ENCODE measurements at regions not wholly inside any gene's neighbourhood (a gene's known extent, or its start where the extent isn't known, plus 50 kb on each side); places are given as distances from the start of the nearest gene placed in this dataset.

DNA sequence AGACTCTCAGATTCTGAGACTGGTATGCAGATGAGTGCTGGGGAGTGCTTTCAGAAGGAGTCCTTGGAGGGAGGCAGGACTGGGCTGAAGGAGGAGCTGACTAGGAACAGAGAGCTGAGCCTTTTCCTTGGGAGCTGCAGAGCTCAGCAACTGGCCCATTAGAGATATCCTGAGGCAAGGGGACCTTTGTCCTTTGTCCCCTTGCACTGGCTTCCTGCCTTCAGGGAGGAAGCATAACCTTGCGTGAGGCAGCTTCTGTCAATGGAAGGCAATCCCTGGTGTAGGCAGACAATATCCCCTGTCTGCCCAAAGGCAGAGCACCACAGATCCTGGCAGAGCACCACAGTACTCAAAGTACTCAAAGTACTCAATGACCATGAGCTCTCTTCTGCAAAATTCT is 375.3 kb downstream of the HRH4 start:
- Histone ChIP-seq H3K4me3 (ENCODE audit: low read length in 2 of 2) (no peak overlapping the region), H3K27me3 (ENCODE audit: control insufficient read depth in 3 of 3, insufficient read depth in 3 of 3, low read depth in 1 of 3, low read length in 3 of 3) (no peaks in the 10 kb centered on the region), H3K18ac (ENCODE audit: low read length) (no peak overlapping the region), H2AK5ac (ENCODE audit: low read depth, low read length) (no peak overlapping the region), H4K91ac (ENCODE audit: low read depth, low read length, poor library complexity) (no peak overlapping the region), H3K4me2 (ENCODE audit: insufficient read depth, low read length, poor library complexity, severe bottlenecking) (no peak overlapping the region), H3K23ac (ENCODE audit: low read depth, low read length, poor library complexity) (no peak overlapping the region), H3K79me1 (ENCODE audit: low read depth, low read length) (no peaks in the 10 kb centered on the region), H3K4me1 (ENCODE audit: control insufficient read depth in 2 of 2, insufficient read depth in 1 of 2, low read depth in 1 of 2, low read length in 2 of 2) (peaks cover 10 to 18% of the 10 kb centered on the region in 2 donors), H2BK5ac (ENCODE audit: low read length) (no peak overlapping the region), H3K9me3 (replicated peaks in 1 of 2; ENCODE audit: control insufficient read depth in 2 of 2, insufficient read depth in 1 of 2, low read depth in 1 of 2, low read length in 2 of 2) (no peaks in the 10 kb centered on the region), H3K27ac (replicated peaks; ENCODE audit: low read length) (no peak overlapping the region), H2BK120ac (ENCODE audit: low read depth, low read length) (no peak overlapping the region), H4K8ac (ENCODE audit: low read depth, low read length) (no peak overlapping the region), H2BK12ac (ENCODE audit: low read length) (no peak overlapping the region), H3K14ac (ENCODE audit: low read length) (no peak overlapping the region), H2BK15ac (ENCODE audit: low read length) (no peak overlapping the region), H3K4ac (ENCODE audit: low read length) (no peak overlapping the region), H3K9ac (ENCODE audit: low read depth, low read length, poor library complexity) (no peak overlapping the region), H2AFZ (ENCODE audit: low read length) (no peak overlapping the region), H3K36me3 (replicated peaks in 1 of 2; ENCODE audit: control insufficient read depth in 2 of 2, insufficient read depth in 2 of 2, low read length in 2 of 2) (no peaks in the 10 kb centered on the region)
- WGBS, 2 donors (ENCODE audit: extremely low coverage in 2 of 2, insufficient read length in 2 of 2, insufficient replicate concordance in 1 of 2): no CpG with 5 or more reads among the region's 1 CpG
- DNase-seq (ENCODE audit: low spot score): no peak

DNA sequence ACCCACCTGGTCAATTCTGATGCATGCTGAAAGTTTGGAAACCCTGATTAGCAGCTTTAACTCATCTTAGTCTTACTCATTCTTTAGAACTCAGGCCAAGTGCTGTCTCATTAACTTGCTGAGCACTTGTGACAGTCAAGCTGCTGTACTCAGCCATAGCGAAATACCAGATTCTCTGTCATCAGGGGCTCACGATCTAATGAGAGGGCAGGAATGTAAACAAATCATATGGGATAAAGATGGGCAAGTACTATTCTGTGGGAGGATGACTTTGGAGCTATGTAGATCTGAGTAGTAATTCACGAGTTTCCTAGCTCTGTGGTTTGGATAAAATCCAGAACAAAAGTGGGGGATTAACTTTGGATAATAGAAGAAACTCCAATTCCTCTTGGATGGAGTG is 376.6 kb downstream of the HRH4 start:
- Histone ChIP-seq H3K4me3 (ENCODE audit: low read length in 2 of 2) (no peak overlapping the region), H3K23ac (ENCODE audit: low read depth, low read length, poor library complexity) (no peak overlapping the region), H3K18ac (ENCODE audit: low read length) (no peak overlapping the region), H2BK5ac (ENCODE audit: low read length) (no peak overlapping the region), H3K4me2 (ENCODE audit: insufficient read depth, low read length, poor library complexity, severe bottlenecking) (no peak overlapping the region), H3K27me3 (ENCODE audit: control insufficient read depth in 3 of 3, insufficient read depth in 3 of 3, low read depth in 1 of 3, low read length in 3 of 3) (no peaks in the 10 kb centered on the region), H2AK5ac (ENCODE audit: low read depth, low read length) (no peak overlapping the region), H2AFZ (ENCODE audit: low read length) (peak overlapping the region; percentile 2), H3K79me1 (ENCODE audit: low read depth, low read length) (no peaks in the 10 kb centered on the region), H3K4me1 (ENCODE audit: control insufficient read depth in 2 of 2, insufficient read depth in 1 of 2, low read depth in 1 of 2, low read length in 2 of 2) (peaks cover 7 to 15% of the 10 kb centered on the region in 2 donors), H3K36me3 (replicated peaks in 1 of 2; ENCODE audit: control insufficient read depth in 2 of 2, insufficient read depth in 2 of 2, low read length in 2 of 2) (no peaks in the 10 kb centered on the region), H4K8ac (ENCODE audit: low read depth, low read length) (no peak overlapping the region), H3K27ac (replicated peaks; ENCODE audit: low read length) (no peak overlapping the region), H4K91ac (ENCODE audit: low read depth, low read length, poor library complexity) (no peak overlapping the region), H3K9me3 (replicated peaks in 1 of 2; ENCODE audit: control insufficient read depth in 2 of 2, insufficient read depth in 1 of 2, low read depth in 1 of 2, low read length in 2 of 2) (no peaks in the 10 kb centered on the region), H3K4ac (ENCODE audit: low read length) (no peak overlapping the region), H2BK15ac (ENCODE audit: low read length) (no peak overlapping the region), H3K9ac (ENCODE audit: low read depth, low read length, poor library complexity) (no peak overlapping the region), H2BK12ac (ENCODE audit: low read length) (no peak overlapping the region), H3K14ac (ENCODE audit: low read length) (no peak overlapping the region), H2BK120ac (ENCODE audit: low read depth, low read length) (no peak overlapping the region)
- DNase-seq (ENCODE audit: low spot score): no peak
- no CpG with 5 or more reads among the region's 3 CpGs for WGBS, 2 donors (ENCODE audit: extremely low coverage in 2 of 2, insufficient read length in 2 of 2, insufficient replicate concordance in 1 of 2)

DNA sequence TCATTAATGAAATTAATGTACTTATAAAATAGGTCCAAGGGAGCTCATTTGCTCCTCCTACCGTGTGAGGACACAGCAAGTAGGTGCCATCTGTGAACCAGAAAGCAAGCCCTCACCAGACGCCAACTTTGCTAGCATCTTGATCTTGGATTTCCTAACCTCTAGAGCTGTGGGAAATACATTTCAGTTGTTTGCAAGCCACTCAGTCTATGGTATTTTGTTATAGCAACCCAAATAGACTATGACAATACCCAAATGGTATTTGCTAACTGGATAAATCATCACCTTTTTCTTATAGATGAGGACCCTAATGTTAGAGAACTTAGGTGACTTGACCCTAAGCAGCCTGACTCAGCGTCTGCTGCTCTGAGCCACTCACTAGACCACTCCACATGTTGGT is 379.6 kb downstream of the HRH4 start:
- DNase-seq (ENCODE audit: low spot score): no peak
- Histone ChIP-seq H3K9me3 (replicated peaks in 1 of 2; ENCODE audit: control insufficient read depth in 2 of 2, insufficient read depth in 1 of 2, low read depth in 1 of 2, low read length in 2 of 2) (no peaks in the 10 kb centered on the region), H3K27me3 (ENCODE audit: control insufficient read depth in 3 of 3, insufficient read depth in 3 of 3, low read depth in 1 of 3, low read length in 3 of 3) (no peaks in the 10 kb centered on the region), H2AK5ac (ENCODE audit: low read depth, low read length) (no peak overlapping the region), H2BK120ac (ENCODE audit: low read depth, low read length) (no peak overlapping the region), H3K9ac (ENCODE audit: low read depth, low read length, poor library complexity) (no peak overlapping the region), H3K4ac (ENCODE audit: low read length) (no peak overlapping the region), H3K4me2 (ENCODE audit: insufficient read depth, low read length, poor library complexity, severe bottlenecking) (no peak overlapping the region), H3K4me3 (ENCODE audit: low read length in 2 of 2) (no peak overlapping the region), H3K36me3 (replicated peaks in 1 of 2; ENCODE audit: control insufficient read depth in 2 of 2, insufficient read depth in 2 of 2, low read length in 2 of 2) (no peaks in the 10 kb centered on the region), H4K8ac (ENCODE audit: low read depth, low read length) (no peak overlapping the region), H3K4me1 (ENCODE audit: control insufficient read depth in 2 of 2, insufficient read depth in 1 of 2, low read depth in 1 of 2, low read length in 2 of 2) (peaks cover 7 to 9% of the 10 kb centered on the region in 2 donors), H3K14ac (ENCODE audit: low read length) (no peak overlapping the region), H3K23ac (ENCODE audit: low read depth, low read length, poor library complexity) (no peak overlapping the region), H3K79me1 (ENCODE audit: low read depth, low read length) (no peaks in the 10 kb centered on the region), H2BK12ac (ENCODE audit: low read length) (no peak overlapping the region), H2AFZ (ENCODE audit: low read length) (peak overlapping the region; percentile 13), H4K91ac (ENCODE audit: low read depth, low read length, poor library complexity) (no peak overlapping the region), H2BK15ac (ENCODE audit: low read length) (no peak overlapping the region), H3K27ac (replicated peaks; ENCODE audit: low read length) (no peak overlapping the region), H3K18ac (ENCODE audit: low read length) (no peak overlapping the region), H2BK5ac (ENCODE audit: low read length) (no peak overlapping the region)
- no CpG with 5 or more reads among the region's 3 CpGs for WGBS, 2 donors (ENCODE audit: extremely low coverage in 2 of 2, insufficient read length in 2 of 2, insufficient replicate concordance in 1 of 2)

DNA sequence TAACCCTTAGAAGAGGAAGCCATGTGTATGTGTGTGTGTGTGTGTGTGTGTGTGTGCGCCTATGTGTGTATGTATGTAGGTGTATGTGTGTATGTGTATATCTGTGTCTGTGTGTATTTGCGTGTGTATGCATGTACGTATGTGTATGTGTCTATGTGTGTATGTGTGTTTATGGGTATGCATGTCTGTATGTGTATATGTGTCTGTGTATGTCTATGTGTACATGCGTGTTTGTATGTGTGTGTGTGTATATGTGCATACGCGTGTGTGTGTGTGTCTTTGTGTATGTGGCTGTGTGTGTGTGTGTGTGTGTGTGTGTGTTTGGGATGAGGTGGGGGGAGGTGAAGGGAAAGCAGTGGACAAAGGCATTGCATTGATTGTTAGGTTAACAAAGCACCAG is 380.2 kb downstream of the HRH4 start:
- no peak overlapping the region for H2BK12ac ChIP-seq (ENCODE audit: low read length)
- H2AFZ ChIP-seq (ENCODE audit: low read length): no peak overlapping the region
- no peak overlapping the region for H3K18ac ChIP-seq (ENCODE audit: low read length)
- H3K4me3 ChIP-seq (ENCODE audit: low read length in 2 of 2): no peak overlapping the region
- H3K4ac ChIP-seq (ENCODE audit: low read length): no peak overlapping the region
- H3K23ac ChIP-seq (ENCODE audit: low read depth, low read length, poor library complexity): no peak overlapping the region
- H2BK120ac ChIP-seq (ENCODE audit: low read depth, low read length): no peak overlapping the region
- no peak overlapping the region for H3K14ac ChIP-seq (ENCODE audit: low read length)
- no peak overlapping the region for H2BK15ac ChIP-seq (ENCODE audit: low read length)
- H4K91ac ChIP-seq (ENCODE audit: low read depth, low read length, poor library complexity): no peak overlapping the region
- no CpG with 5 or more reads among the region's 6 CpGs for WGBS, 2 donors (ENCODE audit: extremely low coverage in 2 of 2, insufficient read length in 2 of 2, insufficient replicate concordance in 1 of 2)
- no peak overlapping the region for H2AK5ac ChIP-seq (ENCODE audit: low read depth, low read length)
- H3K79me1 ChIP-seq (ENCODE audit: low read depth, low read length): no peaks in the 10 kb centered on the region
- no peak overlapping the region for H3K4me2 ChIP-seq (ENCODE audit: insufficient read depth, low read length, poor library complexity, severe bottlenecking)
- no peak overlapping the region for H3K27ac ChIP-seq (replicated peaks; ENCODE audit: low read length)
- no peak for DNase-seq (ENCODE audit: low spot score)
- H3K9me3 ChIP-seq (replicated peaks in 1 of 2; ENCODE audit: control insufficient read depth in 2 of 2, insufficient read depth in 1 of 2, low read depth in 1 of 2, low read length in 2 of 2): no peaks in the 10 kb centered on the region
- H4K8ac ChIP-seq (ENCODE audit: low read depth, low read length): peak overlapping the region; percentile 44
- no peaks in the 10 kb centered on the region for H3K27me3 ChIP-seq (ENCODE audit: control insufficient read depth in 3 of 3, insufficient read depth in 3 of 3, low read depth in 1 of 3, low read length in 3 of 3)
- H3K4me1 ChIP-seq (ENCODE audit: control insufficient read depth in 2 of 2, insufficient read depth in 1 of 2, low read depth in 1 of 2, low read length in 2 of 2): peaks cover 7 to 9% of the 10 kb centered on the region in 2 donors
- H3K36me3 ChIP-seq (replicated peaks in 1 of 2; ENCODE audit: control insufficient read depth in 2 of 2, insufficient read depth in 2 of 2, low read length in 2 of 2): no peaks in the 10 kb centered on the region
- no peak overlapping the region for H3K9ac ChIP-seq (ENCODE audit: low read depth, low read length, poor library complexity)
- H2BK5ac ChIP-seq (ENCODE audit: low read length): no peak overlapping the region
